Karpas-422 (cell line): ENCODE measurements at regions not wholly inside any gene's neighbourhood (a gene's known extent, or its start where the extent isn't known, plus 50 kb on each side); places are given as distances from the start of the nearest gene placed in this dataset.

ENCODE experiments used
- DNase-seq: peaks from one replicate; pipeline ENCODE4 v3.0.0-alpha.2; 2015
- H2AFZ ChIP-seq: fragments of 200-600 bp; sonication (generic); 2 replicates; pipeline ENCODE4 v1.6.1; 2014; ENCODE audit warnings: antibody characterized with exemption, low read length, mixed read lengths
- H3K27ac ChIP-seq: fragments of 200-600 bp; sonication (generic); 2 replicates; pipeline ENCODE4 v1.5.1; 2014; ENCODE audit warnings: mild to moderate bottlenecking, low read length, moderate library complexity
- H3K27me3 ChIP-seq: fragments of 200-600 bp; sonication (generic); 2 replicates; pipeline ENCODE4 v1.6.1; 2014; ENCODE audit warnings: low read length, mixed read lengths
- H3K36me3 ChIP-seq: fragments of 200-600 bp; sonication (generic); 2 replicates; pipeline ENCODE4 v1.6.1; 2014; ENCODE audit warnings: low read length, mixed read lengths; ENCODE audit not compliant: insufficient read depth
- H3K4me1 ChIP-seq: fragments of 200-600 bp; sonication (generic); 2 replicates; pipeline ENCODE4 v1.6.1; 2014; ENCODE audit warnings: mild to moderate bottlenecking, low read length, mixed read lengths
- H3K4me2 ChIP-seq: fragments of 200-600 bp; sonication (generic); 2 replicates; pipeline ENCODE4 v1.6.1; 2014; ENCODE audit warnings: low read length, low read depth, mild to moderate bottlenecking; ENCODE audit not compliant: poor library complexity, severe bottlenecking
- H3K4me3 ChIP-seq: fragments of 200-600 bp; sonication (generic); 2 replicates; pipeline ENCODE4 v1.5.1; 2014; ENCODE audit warnings: mild to moderate bottlenecking, antibody characterized with exemption, low read length, mixed read lengths
- H3K79me2 ChIP-seq: fragments of 200-600 bp; sonication (generic); 2 replicates; pipeline ENCODE4 v1.6.1; 2014; ENCODE audit warnings: mild to moderate bottlenecking, low read length, mixed read lengths
- H3K9ac ChIP-seq: fragments of 200-600 bp; sonication (generic); 2 replicates; pipeline ENCODE4 v1.6.0; 2014; ENCODE audit warnings: low read length
- H3K9me2 ChIP-seq: fragments of 200-600 bp; sonication (generic), shearing (Covaris generic); replicated peaks from 2 replicates; pipeline ENCODE4 v1.6.0; 2014; ENCODE audit warnings: mild to moderate bottlenecking, low read length, moderate library complexity; ENCODE audit not compliant: insufficient read depth
- H3K9me3 ChIP-seq: fragments of 300-700, 200-600 bp; sonication (generic); 2 replicates; pipeline ENCODE4 v1.6.1; 2014; ENCODE audit warnings: low read length, mixed read lengths
- H4K20me1 ChIP-seq: fragments of 200-600 bp; sonication (generic); 2 replicates; pipeline ENCODE4 v1.6.1; 2014; ENCODE audit warnings: mild to moderate bottlenecking, antibody characterized with exemption, low read length, low read depth; ENCODE audit not compliant: insufficient read depth

GRCh38 chr5:167723254-167723871 lies 568.1 kb upstream of the WWC1 start:
- no peak overlapping the region for H3K27ac ChIP-seq
- no peaks in the 10 kb centered on the region for H3K36me3 ChIP-seq
- no peaks in the 10 kb centered on the region for H3K9me2 ChIP-seq
- H3K4me1 ChIP-seq: no peaks in the 10 kb centered on the region
- no peak overlapping the region for H3K9ac ChIP-seq
- H3K4me2 ChIP-seq: no peak overlapping the region
- H4K20me1 ChIP-seq: no peaks in the 10 kb centered on the region
- H3K27me3 ChIP-seq: no peaks in the 10 kb centered on the region
- H3K4me3 ChIP-seq: no peak overlapping the region
- no peaks in the 10 kb centered on the region for H3K79me2 ChIP-seq
- peak overlapping the region; percentile 79; the same call in 1 of the 2 replicates for H2AFZ ChIP-seq
- peak; percentile 90 for DNase-seq
- H3K9me3 ChIP-seq: no peaks in the 10 kb centered on the region

GRCh38 chr5:167725264-167725663 lies 566.2 kb upstream of the WWC1 start:
- Histone ChIP-seq H3K9ac (no peak overlapping the region), H3K4me3 (no peak overlapping the region), H3K4me2 (no peak overlapping the region), H3K79me2 (no peaks in the 10 kb centered on the region), H3K27ac (no peak overlapping the region), H2AFZ (no peak overlapping the region), H3K4me1 (no peaks in the 10 kb centered on the region), H4K20me1 (no peaks in the 10 kb centered on the region), H3K27me3 (no peaks in the 10 kb centered on the region), H3K9me3 (no peaks in the 10 kb centered on the region), H3K9me2 (no peaks in the 10 kb centered on the region), H3K36me3 (no peaks in the 10 kb centered on the region)
- DNase-seq: no peak

- no peaks in the 10 kb centered on the region for H3K79me2 ChIP-seq
- H3K9me3 ChIP-seq: no peaks in the 10 kb centered on the region
- H3K4me2 ChIP-seq: no peak overlapping the region
- no peaks in the 10 kb centered on the region for H3K27me3 ChIP-seq
- H3K9me2 ChIP-seq: no peaks in the 10 kb centered on the region
- no peaks in the 10 kb centered on the region for H4K20me1 ChIP-seq
- no peaks in the 10 kb centered on the region for H3K36me3 ChIP-seq
- no peak overlapping the region for H2AFZ ChIP-seq
- no peak overlapping the region for H3K9ac ChIP-seq
- no peaks in the 10 kb centered on the region for H3K4me1 ChIP-seq
- H3K27ac ChIP-seq: no peak overlapping the region
- DNase-seq: no peak
- no peak overlapping the region for H3K4me3 ChIP-seq
These were observed 565.7 kb upstream of the WWC1 start for GRCh38 chr5:167725741-167726140.

GRCh38 chr5:167726642-167727041 lies 564.8 kb upstream of the WWC1 start:
- Histone ChIP-seq H3K9ac (no peak overlapping the region), H3K9me2 (no peaks in the 10 kb centered on the region), H3K4me2 (no peak overlapping the region), H3K4me3 (no peak overlapping the region), H4K20me1 (no peaks in the 10 kb centered on the region), H3K79me2 (no peaks in the 10 kb centered on the region), H3K4me1 (no peaks in the 10 kb centered on the region), H3K9me3 (no peaks in the 10 kb centered on the region), H3K27ac (no peak overlapping the region), H2AFZ (no peak overlapping the region), H3K36me3 (no peaks in the 10 kb centered on the region), H3K27me3 (no peaks in the 10 kb centered on the region)
- DNase-seq: no peak

- Histone ChIP-seq H3K36me3 (no peaks in the 10 kb centered on the region), H3K27me3 (no peaks in the 10 kb centered on the region), H3K79me2 (no peaks in the 10 kb centered on the region), H3K27ac (no peak overlapping the region), H4K20me1 (no peaks in the 10 kb centered on the region), H3K9me3 (no peaks in the 10 kb centered on the region), H3K4me1 (no peaks in the 10 kb centered on the region), H3K9me2 (no peaks in the 10 kb centered on the region), H3K4me2 (no peak overlapping the region), H3K9ac (no peak overlapping the region), H3K4me3 (no peak overlapping the region), H2AFZ (no peak overlapping the region)
- DNase-seq: no peak
These were observed 561.3 kb upstream of the WWC1 start for GRCh38 chr5:167730121-167730520.

- Histone ChIP-seq H3K9me3 (no peaks in the 10 kb centered on the region), H3K79me2 (no peaks in the 10 kb centered on the region), H3K27me3 (no peaks in the 10 kb centered on the region), H4K20me1 (no peaks in the 10 kb centered on the region), H3K4me2 (no peak overlapping the region), H3K27ac (no peak overlapping the region), H2AFZ (no peak overlapping the region), H3K9ac (no peak overlapping the region), H3K4me3 (no peak overlapping the region), H3K4me1 (no peaks in the 10 kb centered on the region), H3K36me3 (no peaks in the 10 kb centered on the region), H3K9me2 (no peaks in the 10 kb centered on the region)
- DNase-seq: no peak
These were observed 560.8 kb upstream of the WWC1 start for GRCh38 chr5:167730656-167731055.

- no peaks in the 10 kb centered on the region for H3K36me3 ChIP-seq
- no peak overlapping the region for H3K4me2 ChIP-seq
- H2AFZ ChIP-seq: no peak overlapping the region
- no peaks in the 10 kb centered on the region for H3K27me3 ChIP-seq
- no peaks in the 10 kb centered on the region for H3K79me2 ChIP-seq
- H4K20me1 ChIP-seq: no peaks in the 10 kb centered on the region
- no peaks in the 10 kb centered on the region for H3K9me3 ChIP-seq
- no peak overlapping the region for H3K9ac ChIP-seq
- no peaks in the 10 kb centered on the region for H3K9me2 ChIP-seq
- no peak overlapping the region for H3K27ac ChIP-seq
- no peaks in the 10 kb centered on the region for H3K4me1 ChIP-seq
- no peak overlapping the region for H3K4me3 ChIP-seq
- DNase-seq: no peak
These were observed 559.5 kb upstream of the WWC1 start for GRCh38 chr5:167731951-167732350.

- no peaks in the 10 kb centered on the region for H3K4me1 ChIP-seq
- no peak overlapping the region for H2AFZ ChIP-seq
- no peaks in the 10 kb centered on the region for H3K27me3 ChIP-seq
- no peak overlapping the region for H3K4me2 ChIP-seq
- no peak overlapping the region for H3K9ac ChIP-seq
- H4K20me1 ChIP-seq: no peaks in the 10 kb centered on the region
- DNase-seq: no peak
- H3K9me2 ChIP-seq: no peaks in the 10 kb centered on the region
- H3K36me3 ChIP-seq: no peaks in the 10 kb centered on the region
- H3K79me2 ChIP-seq: no peaks in the 10 kb centered on the region
- no peak overlapping the region for H3K4me3 ChIP-seq
- H3K9me3 ChIP-seq: no peaks in the 10 kb centered on the region
- no peak overlapping the region for H3K27ac ChIP-seq
These were observed 558.9 kb upstream of the WWC1 start for GRCh38 chr5:167732499-167732898.

GRCh38 chr5:167736992-167737391 lies 554.5 kb upstream of the WWC1 start:
- Histone ChIP-seq H3K4me1 (no peaks in the 10 kb centered on the region), H3K9ac (no peak overlapping the region), H3K4me2 (no peak overlapping the region), H3K36me3 (no peaks in the 10 kb centered on the region), H3K27ac (no peak overlapping the region), H3K9me3 (no peaks in the 10 kb centered on the region), H3K27me3 (no peaks in the 10 kb centered on the region), H4K20me1 (no peaks in the 10 kb centered on the region), H3K79me2 (no peaks in the 10 kb centered on the region), H3K4me3 (no peak overlapping the region), H3K9me2 (no peaks in the 10 kb centered on the region), H2AFZ (no peak overlapping the region)
- no peak for DNase-seq
